Mesenteric fat pad (tissue), 1 donor: ENCODE measurements at regions not wholly inside any gene's neighbourhood (a gene's known extent, or its start where the extent isn't known, plus 50 kb on each side); places are given as distances from the start of the nearest gene placed in this dataset.
"Not testable (repeated sequence)": the region's sequence is repeated elsewhere in the genome, so short reads cannot be mapped to it uniquely, and the experiment has no call there.

ENCODE experiments used
- DNase-seq: peaks from one replicate; pipeline ENCODE4 v3.0.0-alpha.2; 2020; ENCODE audit warnings: low spot score
- donor health status: DM: yes; HTN: yes; CAD: no.

- no peak for DNase-seq
Measured at GRCh38 chr6:27096834-27097511, 150.5 kb upstream of the PRSS16 start.

- DNase-seq: no peak
Measured at GRCh38 chr6:27098956-27099355, 148.5 kb upstream of the PRSS16 start.

- no peak for DNase-seq
Measured at GRCh38 chr6:27100921-27101320, 146.6 kb upstream of the PRSS16 start.

- DNase-seq: no peak
Measured at GRCh38 chr6:27101824-27102223, 145.7 kb upstream of the PRSS16 start.

GRCh38 chr6:27106382-27106781 lies 141.1 kb upstream of the PRSS16 start:
- no peak for DNase-seq

- DNase-seq: no peak
Measured at GRCh38 chr6:27111743-27112142, 135.8 kb upstream of the PRSS16 start.

GRCh38 chr6:27112974-27113373 lies 134.5 kb upstream of the PRSS16 start:
- no peak for DNase-seq

- no peak for DNase-seq
Measured at GRCh38 chr6:27119329-27119728, 128.2 kb upstream of the PRSS16 start.

GRCh38 chr6:27119761-27120160 lies 127.7 kb upstream of the PRSS16 start:
- no peak for DNase-seq

GRCh38 chr6:27121640-27122039 lies 125.9 kb upstream of the PRSS16 start:
- DNase-seq: no peak

- no peak for DNase-seq
Measured at GRCh38 chr6:27124252-27124657, 123.2 kb upstream of the PRSS16 start.

GRCh38 chr6:27126046-27126814 lies 121.3 kb upstream of the PRSS16 start:
- no peak for DNase-seq

- DNase-seq: no peak
Measured at GRCh38 chr6:27126815-27127537, 120.5 kb upstream of the PRSS16 start.

GRCh38 chr6:27127874-27128273 lies 119.6 kb upstream of the PRSS16 start:
- not testable (repeated sequence) for DNase-seq

- DNase-seq: no peak
Measured at GRCh38 chr6:27128311-27129094, 119.0 kb upstream of the PRSS16 start.

- no peak for DNase-seq
Measured at GRCh38 chr6:27129095-27129815, 118.2 kb upstream of the PRSS16 start.

- DNase-seq: no peak
Measured at GRCh38 chr6:27129917-27130316, 117.6 kb upstream of the PRSS16 start.

GRCh38 chr6:27130668-27131428 lies 116.7 kb upstream of the PRSS16 start:
- no peak for DNase-seq

GRCh38 chr6:27132282-27132531 lies 115.3 kb upstream of the PRSS16 start:
- DNase-seq: not testable (repeated sequence)
